Prostate gland (tissue), 2 donors: ENCODE measurements at regions not wholly inside any gene's neighbourhood (a gene's known extent, or its start where the extent isn't known, plus 50 kb on each side); places are given as distances from the start of the nearest gene placed in this dataset.

Source experiments
- CTCF ChIP-seq, 4 experiments: fragments of 200-600 bp in 2 of 4; fragments of 450-650 bp in 2 of 4; sonication (generic) in 2 of 4; IDR thresholded peaks; 1 replicate in 3 of 4; 2 replicates in 1 of 4; pipeline ENCODE4 v1.5.1; 2016 to 2019; ENCODE audit warnings: antibody characterized with exemption in 4 of 4, mild to moderate bottlenecking in 2 of 4, moderate library complexity in 2 of 4
- POLR2A ChIP-seq: fragments of 450-650 bp; IDR thresholded peaks from one replicate; pipeline ENCODE4 v1.6.1; 2016; ENCODE audit warnings: antibody characterized with exemption, mild to moderate bottlenecking
- POLR2AphosphoS5 ChIP-seq: sonication (generic); formaldehyde crosslinking; IDR thresholded peaks from one replicate; pipeline ENCODE4 v1.6.1; 2017; ENCODE audit warnings: antibody characterized with exemption

DNA sequence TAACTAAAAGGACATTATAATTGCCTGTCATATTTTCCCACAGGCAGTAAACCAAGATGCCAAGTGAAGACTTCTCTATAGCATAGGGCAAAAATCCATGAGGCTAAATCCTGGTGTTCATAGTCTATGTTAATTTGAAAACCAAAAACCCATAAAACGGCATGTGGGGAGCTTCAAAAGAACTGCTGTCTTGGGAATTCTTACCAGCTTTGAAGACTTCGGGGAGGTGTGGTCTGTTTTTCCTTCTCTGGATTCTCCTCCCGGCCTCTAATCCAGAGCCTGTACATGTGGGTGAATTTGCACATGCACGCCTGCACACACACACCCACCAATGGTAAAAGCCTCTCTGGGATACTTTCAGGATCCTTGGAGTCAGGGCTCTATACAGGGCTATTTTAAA, 61.9 kb upstream of the IFNG-AS1 start:
- TF ChIP-seq CTCF (IDR thresholded peaks at IDR 0.05), result no peak
- TF ChIP-seq POLR2A, result no peak
- TF ChIP-seq POLR2AphosphoS5, result no peak
